SK-N-SH treated with all-trans-retinoic acid at 6 μM for 48 hours (cell line): ENCODE measurements at regions not wholly inside any gene's neighbourhood (a gene's known extent, or its start where the extent isn't known, plus 50 kb on each side); places are given as distances from the start of the nearest gene placed in this dataset.

Experiments used
- ATAC-seq: fragments of 200-7000 bp; cut with Tn5 transposase; 3 replicates; pipeline ENCODE4 v1.9.1; 2020; ENCODE audit warnings: mild to moderate bottlenecking, moderate library complexity
- ARNTL ChIP-seq: fragments of 450-650 bp; formaldehyde crosslinking; IDR thresholded peaks from 2 replicates; pipeline ENCODE4 v1.5.0; 2020; ENCODE audit warnings: low read depth, mild to moderate bottlenecking, moderate library complexity, borderline replicate concordance
- BACH2 ChIP-seq: fragments of 250-450 bp; sonication (Bioruptor Pico); IDR thresholded peaks from 2 replicates; pipeline ENCODE4 v1.9.0; 2021; ENCODE audit warnings: mild to moderate bottlenecking, borderline replicate concordance
- CSDC2 ChIP-seq: fragments of 250-450 bp; sonication (Bioruptor Pico); IDR thresholded peaks from 2 replicates; pipeline ENCODE4 v1.5.0; 2020; ENCODE audit warnings: mild to moderate bottlenecking, moderate library complexity
- ESRRG ChIP-seq: fragments of 250-450 bp; sonication (Bioruptor Pico); IDR thresholded peaks from 2 replicates; pipeline ENCODE4 v1.6.1; 2021; ENCODE audit warnings: mild to moderate bottlenecking
- GLIS3 ChIP-seq: fragments of 250-450 bp; sonication (Bioruptor Pico); IDR thresholded peaks from 2 replicates; pipeline ENCODE4 v1.5.0; 2020; ENCODE audit warnings: mild to moderate bottlenecking, moderate library complexity
- ISL1 ChIP-seq: fragments of 250-450 bp; sonication (Bioruptor Pico); IDR thresholded peaks from 2 replicates; pipeline ENCODE4 v2.1.2; 2022; ENCODE audit warnings: mild to moderate bottlenecking, moderate library complexity
- OSR1 ChIP-seq: fragments of 250-450 bp; sonication (Bioruptor Pico); IDR thresholded peaks from 2 replicates; pipeline ENCODE4 v1.8.0; 2022; ENCODE audit warnings: moderate library complexity, mild to moderate bottlenecking, inconsistent platforms
- PPARA ChIP-seq: fragments of 250-450 bp; sonication (Bioruptor Pico); IDR thresholded peaks from 2 replicates; pipeline ENCODE4 v1.5.0; 2020; ENCODE audit warnings: mild to moderate bottlenecking, borderline replicate concordance
- RARB ChIP-seq: fragments of 250-450 bp; sonication (Bioruptor Pico); IDR thresholded peaks from 2 replicates; pipeline ENCODE4 v1.8.0; 2021; ENCODE audit warnings: mild to moderate bottlenecking, moderate library complexity
- SNAI2 ChIP-seq: fragments of 250-450 bp; sonication (Bioruptor Pico); IDR thresholded peaks from 2 replicates; pipeline ENCODE4 v1.5.0; 2020; ENCODE audit warnings: mild to moderate bottlenecking, moderate library complexity
- TCF4 ChIP-seq: fragments of 250-450 bp; sonication (Bioruptor Pico); IDR thresholded peaks from 2 replicates; pipeline ENCODE4 v1.8.0; 2021; ENCODE audit warnings: mild to moderate bottlenecking, moderate library complexity, borderline replicate concordance
- TOX ChIP-seq: fragments of 250-450 bp; sonication (Bioruptor Pico); IDR thresholded peaks from 2 replicates; pipeline ENCODE4 v1.8.0; 2021; ENCODE audit warnings: mild to moderate bottlenecking, moderate library complexity, borderline replicate concordance
- ZC3H10 ChIP-seq: fragments of 250-450 bp; sonication (Bioruptor Pico); IDR thresholded peaks from 2 replicates; pipeline ENCODE4 v1.5.1; 2021; ENCODE audit warnings: mild to moderate bottlenecking, moderate library complexity
- ZFP3 ChIP-seq: fragments of 250-450 bp; sonication (Bioruptor Pico); IDR thresholded peaks from 2 replicates; pipeline ENCODE4 v1.5.0; 2020; ENCODE audit warnings: mild to moderate bottlenecking, moderate library complexity
- ZFP30 ChIP-seq: fragments of 450-650 bp; formaldehyde crosslinking; IDR thresholded peaks from 2 replicates; pipeline ENCODE4 v1.5.0; 2022; ENCODE audit warnings: mild to moderate bottlenecking, moderate library complexity
- ZNF565 ChIP-seq: fragments of 450-650 bp; formaldehyde crosslinking; conservative IDR thresholded peaks from 2 replicates; pipeline ENCODE4 v1.5.0; 2020; ENCODE audit warnings: low read depth, mild to moderate bottlenecking, moderate library complexity
- ZNF70 ChIP-seq: fragments of 450-650 bp; formaldehyde crosslinking; IDR thresholded peaks from 2 replicates; pipeline ENCODE4 v1.5.0; 2020; ENCODE audit warnings: mild to moderate bottlenecking, moderate library complexity
- ZNF8 ChIP-seq: fragments of 450-650 bp; formaldehyde crosslinking; IDR thresholded peaks from 2 replicates; pipeline ENCODE4 v1.5.0; 2020; ENCODE audit warnings: mild to moderate bottlenecking, moderate library complexity
- TF ChIP-seq, protein P1 (sequence below): fragments of 250-450 bp; sonication (Bioruptor Pico); IDR thresholded peaks from 2 replicates; pipeline ENCODE4 v1.5.1; 2020; ENCODE audit warnings: low read depth, mild to moderate bottlenecking, moderate library complexity
- TF ChIP-seq, protein P2 (sequence below): fragments of 250-450 bp; sonication (Bioruptor Pico); IDR thresholded peaks from 2 replicates; pipeline ENCODE4 v1.8.0; 2021; ENCODE audit warnings: low read depth, mild to moderate bottlenecking, moderate library complexity, borderline replicate concordance
- TF ChIP-seq, protein P3 (sequence below): fragments of 250-450 bp; sonication (Bioruptor Pico); IDR thresholded peaks from 2 replicates; pipeline ENCODE4 v1.8.0; 2020; ENCODE audit warnings: mild to moderate bottlenecking, moderate library complexity, borderline replicate concordance
- TF ChIP-seq, protein P4 (sequence below): fragments of 250-450 bp; sonication (Bioruptor Pico); IDR thresholded peaks from 2 replicates; pipeline ENCODE4 v1.5.1; 2021; ENCODE audit warnings: mild to moderate bottlenecking, moderate library complexity
- TF ChIP-seq, protein P5 (sequence below): fragments of 250-450 bp; sonication (Bioruptor Pico); IDR thresholded peaks from 2 replicates; pipeline ENCODE4 v1.5.0; 2020; ENCODE audit warnings: mild to moderate bottlenecking, moderate library complexity

DNA sequence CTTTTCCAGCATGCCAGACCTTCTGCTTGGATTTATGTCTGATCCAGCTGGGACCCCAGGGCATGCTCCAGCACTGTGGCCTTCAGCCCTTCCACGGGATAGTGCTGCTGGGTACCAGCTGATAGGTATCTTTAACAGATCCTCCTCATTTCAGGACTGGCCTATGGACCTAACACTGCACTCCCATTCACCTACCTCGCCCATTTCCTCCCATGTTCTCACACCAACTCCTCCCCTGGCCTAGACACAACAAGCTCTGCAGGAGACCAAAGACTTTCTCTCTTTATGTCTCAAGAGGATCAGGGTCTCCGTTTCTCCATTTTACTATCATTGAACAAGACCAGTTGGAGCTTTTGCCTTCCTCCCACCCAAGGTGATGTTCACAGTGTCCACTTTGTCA lies 140.0 kb upstream of the TMCC3 start:
- TF ChIP-seq ZC3H10 (CRISPR knock-in tag) (no peak), CSDC2 (CRISPR knock-in tag) (no peak), ZNF565 (no peak), SNAI2 (no peak), ZNF8 (no peak), TCF4 (CRISPR knock-in tag) (no peak), BACH2 (CRISPR knock-in tag) (no peak), ISL1 (no peak), ZFP30 (CRISPR knock-in tag) (no peak), ZFP3 (CRISPR knock-in tag) (no peak), ARNTL (CRISPR knock-in tag) (no peak), RARB (CRISPR knock-in tag) (no peak), ZNF70 (CRISPR knock-in tag) (no peak), OSR1 (CRISPR knock-in tag) (no peak)
- TF ChIP-seq, protein P1, sequence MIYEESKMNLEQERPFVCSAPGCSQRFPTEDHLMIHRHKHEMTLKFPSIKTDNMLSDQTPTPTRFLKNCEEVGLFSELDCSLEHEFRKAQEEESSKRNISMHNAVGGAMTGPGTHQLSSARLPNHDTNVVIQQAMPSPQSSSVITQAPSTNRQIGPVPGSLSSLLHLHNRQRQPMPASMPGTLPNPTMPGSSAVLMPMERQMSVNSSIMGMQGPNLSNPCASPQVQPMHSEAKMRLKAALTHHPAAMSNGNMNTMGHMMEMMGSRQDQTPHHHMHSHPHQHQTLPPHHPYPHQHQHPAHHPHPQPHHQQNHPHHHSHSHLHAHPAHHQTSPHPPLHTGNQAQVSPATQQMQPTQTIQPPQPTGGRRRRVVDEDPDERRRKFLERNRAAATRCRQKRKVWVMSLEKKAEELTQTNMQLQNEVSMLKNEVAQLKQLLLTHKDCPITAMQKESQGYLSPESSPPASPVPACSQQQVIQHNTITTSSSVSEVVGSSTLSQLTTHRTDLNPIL (CRISPR knock-in tag), result no peak
- TF ChIP-seq, protein P2, sequence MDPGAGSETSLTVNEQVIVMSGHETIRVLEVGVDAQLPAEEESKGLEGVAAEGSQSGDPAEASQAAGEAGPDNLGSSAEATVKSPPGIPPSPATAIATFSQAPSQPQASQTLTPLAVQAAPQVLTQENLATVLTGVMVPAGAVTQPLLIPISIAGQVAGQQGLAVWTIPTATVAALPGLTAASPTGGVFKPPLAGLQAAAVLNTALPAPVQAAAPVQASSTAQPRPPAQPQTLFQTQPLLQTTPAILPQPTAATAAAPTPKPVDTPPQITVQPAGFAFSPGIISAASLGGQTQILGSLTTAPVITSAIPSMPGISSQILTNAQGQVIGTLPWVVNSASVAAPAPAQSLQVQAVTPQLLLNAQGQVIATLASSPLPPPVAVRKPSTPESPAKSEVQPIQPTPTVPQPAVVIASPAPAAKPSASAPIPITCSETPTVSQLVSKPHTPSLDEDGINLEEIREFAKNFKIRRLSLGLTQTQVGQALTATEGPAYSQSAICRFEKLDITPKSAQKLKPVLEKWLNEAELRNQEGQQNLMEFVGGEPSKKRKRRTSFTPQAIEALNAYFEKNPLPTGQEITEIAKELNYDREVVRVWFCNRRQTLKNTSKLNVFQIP (CRISPR knock-in tag), result no peak

DNA sequence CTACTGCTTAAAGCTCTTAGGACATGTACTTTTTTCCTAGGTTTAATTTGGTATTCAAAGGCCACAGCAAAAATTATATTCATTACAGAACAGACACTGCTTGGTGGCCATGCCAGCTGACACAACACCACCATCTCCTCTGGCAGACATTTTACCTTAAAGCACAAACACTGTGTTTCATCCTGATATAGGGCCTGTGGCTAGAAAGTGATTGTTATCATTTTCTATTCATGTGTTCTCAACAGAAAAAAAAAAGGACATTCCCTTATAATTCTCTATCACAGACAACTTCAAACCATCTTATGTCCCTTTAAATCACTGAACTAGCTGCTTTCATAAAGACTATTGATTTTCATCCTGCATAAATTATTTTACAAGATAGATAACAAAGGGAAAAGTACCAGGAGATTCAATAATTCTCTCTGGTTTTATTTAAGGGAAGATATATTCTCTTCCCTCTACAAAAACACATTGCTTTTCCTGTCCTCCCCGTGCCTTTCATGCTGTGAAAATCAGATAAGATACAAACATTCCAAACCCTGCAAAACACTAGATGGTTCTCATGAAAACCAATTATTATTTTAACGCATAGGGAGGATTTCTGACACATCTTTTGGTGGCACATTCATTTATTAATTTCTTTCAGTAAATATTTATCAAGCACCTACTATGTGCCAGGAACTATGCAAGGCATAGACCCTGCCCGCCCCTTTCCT lies 139.3 kb upstream of the TMCC3 start:
- no peak for ATAC-seq

More for the DNA sequence above, 140.0 kb upstream of the TMCC3 start:
- ATAC-seq, result no peak

More for the DNA sequence above, 139.3 kb upstream of the TMCC3 start:
- no peak for TF ChIP-seq ISL1
- TF ChIP-seq SNAI2, result no peak
- no peak for TF ChIP-seq TOX
- TF ChIP-seq PPARA (CRISPR knock-in tag), result no peak
- TF ChIP-seq BACH2 (CRISPR knock-in tag), result no peak
- TF ChIP-seq ESRRG (CRISPR knock-in tag), result no peak
- no peak for TF ChIP-seq CSDC2 (CRISPR knock-in tag)
- no peak for TF ChIP-seq GLIS3 (CRISPR knock-in tag)
- TF ChIP-seq RARB (CRISPR knock-in tag), result no peak
- no peak for TF ChIP-seq ZC3H10 (CRISPR knock-in tag)
- no peak for TF ChIP-seq TCF4 (CRISPR knock-in tag)
- TF ChIP-seq, protein P3, sequence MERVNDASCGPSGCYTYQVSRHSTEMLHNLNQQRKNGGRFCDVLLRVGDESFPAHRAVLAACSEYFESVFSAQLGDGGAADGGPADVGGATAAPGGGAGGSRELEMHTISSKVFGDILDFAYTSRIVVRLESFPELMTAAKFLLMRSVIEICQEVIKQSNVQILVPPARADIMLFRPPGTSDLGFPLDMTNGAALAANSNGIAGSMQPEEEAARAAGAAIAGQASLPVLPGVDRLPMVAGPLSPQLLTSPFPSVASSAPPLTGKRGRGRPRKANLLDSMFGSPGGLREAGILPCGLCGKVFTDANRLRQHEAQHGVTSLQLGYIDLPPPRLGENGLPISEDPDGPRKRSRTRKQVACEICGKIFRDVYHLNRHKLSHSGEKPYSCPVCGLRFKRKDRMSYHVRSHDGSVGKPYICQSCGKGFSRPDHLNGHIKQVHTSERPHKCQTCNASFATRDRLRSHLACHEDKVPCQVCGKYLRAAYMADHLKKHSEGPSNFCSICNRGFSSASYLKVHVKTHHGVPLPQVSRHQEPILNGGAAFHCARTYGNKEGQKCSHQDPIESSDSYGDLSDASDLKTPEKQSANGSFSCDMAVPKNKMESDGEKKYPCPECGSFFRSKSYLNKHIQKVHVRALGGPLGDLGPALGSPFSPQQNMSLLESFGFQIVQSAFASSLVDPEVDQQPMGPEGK (CRISPR knock-in tag), result no peak
- TF ChIP-seq, protein P2 (CRISPR knock-in tag), result no peak
- TF ChIP-seq, protein P4, sequence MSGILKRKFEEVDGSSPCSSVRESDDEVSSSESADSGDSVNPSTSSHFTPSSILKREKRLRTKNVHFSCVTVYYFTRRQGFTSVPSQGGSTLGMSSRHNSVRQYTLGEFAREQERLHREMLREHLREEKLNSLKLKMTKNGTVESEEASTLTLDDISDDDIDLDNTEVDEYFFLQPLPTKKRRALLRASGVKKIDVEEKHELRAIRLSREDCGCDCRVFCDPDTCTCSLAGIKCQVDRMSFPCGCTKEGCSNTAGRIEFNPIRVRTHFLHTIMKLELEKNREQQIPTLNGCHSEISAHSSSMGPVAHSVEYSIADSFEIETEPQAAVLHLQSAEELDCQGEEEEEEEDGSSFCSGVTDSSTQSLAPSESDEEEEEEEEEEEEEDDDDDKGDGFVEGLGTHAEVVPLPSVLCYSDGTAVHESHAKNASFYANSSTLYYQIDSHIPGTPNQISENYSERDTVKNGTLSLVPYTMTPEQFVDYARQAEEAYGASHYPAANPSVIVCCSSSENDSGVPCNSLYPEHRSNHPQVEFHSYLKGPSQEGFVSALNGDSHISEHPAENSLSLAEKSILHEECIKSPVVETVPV (CRISPR knock-in tag), result no peak
- TF ChIP-seq OSR1 (CRISPR knock-in tag), result no peak
- no peak for TF ChIP-seq ZNF70 (CRISPR knock-in tag)
- TF ChIP-seq, protein P5, sequence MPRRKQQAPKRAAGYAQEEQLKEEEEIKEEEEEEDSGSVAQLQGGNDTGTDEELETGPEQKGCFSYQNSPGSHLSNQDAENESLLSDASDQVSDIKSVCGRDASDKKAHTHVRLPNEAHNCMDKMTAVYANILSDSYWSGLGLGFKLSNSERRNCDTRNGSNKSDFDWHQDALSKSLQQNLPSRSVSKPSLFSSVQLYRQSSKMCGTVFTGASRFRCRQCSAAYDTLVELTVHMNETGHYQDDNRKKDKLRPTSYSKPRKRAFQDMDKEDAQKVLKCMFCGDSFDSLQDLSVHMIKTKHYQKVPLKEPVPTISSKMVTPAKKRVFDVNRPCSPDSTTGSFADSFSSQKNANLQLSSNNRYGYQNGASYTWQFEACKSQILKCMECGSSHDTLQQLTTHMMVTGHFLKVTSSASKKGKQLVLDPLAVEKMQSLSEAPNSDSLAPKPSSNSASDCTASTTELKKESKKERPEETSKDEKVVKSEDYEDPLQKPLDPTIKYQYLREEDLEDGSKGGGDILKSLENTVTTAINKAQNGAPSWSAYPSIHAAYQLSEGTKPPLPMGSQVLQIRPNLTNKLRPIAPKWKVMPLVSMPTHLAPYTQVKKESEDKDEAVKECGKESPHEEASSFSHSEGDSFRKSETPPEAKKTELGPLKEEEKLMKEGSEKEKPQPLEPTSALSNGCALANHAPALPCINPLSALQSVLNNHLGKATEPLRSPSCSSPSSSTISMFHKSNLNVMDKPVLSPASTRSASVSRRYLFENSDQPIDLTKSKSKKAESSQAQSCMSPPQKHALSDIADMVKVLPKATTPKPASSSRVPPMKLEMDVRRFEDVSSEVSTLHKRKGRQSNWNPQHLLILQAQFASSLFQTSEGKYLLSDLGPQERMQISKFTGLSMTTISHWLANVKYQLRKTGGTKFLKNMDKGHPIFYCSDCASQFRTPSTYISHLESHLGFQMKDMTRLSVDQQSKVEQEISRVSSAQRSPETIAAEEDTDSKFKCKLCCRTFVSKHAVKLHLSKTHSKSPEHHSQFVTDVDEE (CRISPR knock-in tag), result no peak
- no peak for TF ChIP-seq ZFP30 (CRISPR knock-in tag)
- no peak for TF ChIP-seq ZFP3 (CRISPR knock-in tag)
